Neural progenitor cell (in vitro differentiated cells): ENCODE measurements at regions not wholly inside any gene's neighbourhood (a gene's known extent, or its start where the extent isn't known, plus 50 kb on each side); places are given as distances from the start of the nearest gene placed in this dataset.

Experiments used
- DNase-seq: peaks from one replicate; pipeline ENCODE4 v3.0.0-alpha.2; 2016; ENCODE audit warnings: low spot score
- H2AFZ ChIP-seq: fragments of 200-600 bp; sonication (generic); replicated peaks from 2 replicates; pipeline ENCODE4 v1.6.1; 2016; ENCODE audit warnings: antibody characterized with exemption
- H3F3A ChIP-seq: fragments of 200-600 bp; sonication (generic); 2 replicates; pipeline ENCODE4 v1.6.1; 2016; ENCODE audit warnings: antibody characterized with exemption, low read depth
- H3K27ac ChIP-seq: fragments of 200-600 bp; sonication (generic); 2 replicates; pipeline ENCODE4 v1.5.1; 2016; ENCODE audit warnings: mild to moderate bottlenecking
- H3K27me3 ChIP-seq: fragments of 200-600 bp; sonication (generic); 2 replicates; pipeline ENCODE4 v1.6.1; 2016; ENCODE audit warnings: mild to moderate bottlenecking, moderate library complexity
- H3K36me3 ChIP-seq: fragments of 200-600 bp; sonication (generic); 2 replicates; pipeline ENCODE4 v1.5.1; 2016
- H3K4me1 ChIP-seq: fragments of 200-600 bp; sonication (generic); 2 replicates; pipeline ENCODE4 v1.6.1; 2016; ENCODE audit warnings: mixed run types
- H3K4me2 ChIP-seq: fragments of 200-600 bp; sonication (generic); 2 replicates; pipeline ENCODE4 v1.6.1; 2016
- H3K4me3 ChIP-seq: fragments of 200-600 bp; sonication (generic); 2 replicates; pipeline ENCODE4 v1.5.1; 2016
- H3K79me2 ChIP-seq: fragments of 200-600 bp; sonication (generic); 2 replicates; pipeline ENCODE4 v1.6.1; 2016; ENCODE audit warnings: low read depth
- H3K9ac ChIP-seq: fragments of 200-600 bp; sonication (generic); 2 replicates; pipeline ENCODE4 v1.6.1; 2016
- H3K9me3 ChIP-seq: fragments of 200-600 bp; sonication (generic); 2 replicates; pipeline ENCODE4 v1.5.1; 2016; ENCODE audit warnings: low read depth
- H4K20me1 ChIP-seq: fragments of 200-600 bp; sonication (generic); 2 replicates; pipeline ENCODE4 v1.6.1; 2016; ENCODE audit warnings: low read depth
- H3K27ac Mint-ChIP-seq: 3 replicates; pipeline ENCODE4 v1.8.0; 2021; ENCODE audit warnings: mixed read lengths
- H3K27me3 Mint-ChIP-seq: 2 replicates; pipeline ENCODE4 v1.8.0; 2022; ENCODE audit warnings: low read depth, mild to moderate bottlenecking, inconsistent platforms, moderate library complexity, mixed read lengths; ENCODE audit not compliant: insufficient read depth
- H3K36me3 Mint-ChIP-seq: 3 replicates; pipeline ENCODE4 v1.8.0; 2021; ENCODE audit warnings: mixed read lengths
- H3K4me1 Mint-ChIP-seq: 3 replicates; pipeline ENCODE4 v1.8.0; 2021; ENCODE audit warnings: mixed read lengths
- H3K4me3 Mint-ChIP-seq: 3 replicates; pipeline ENCODE4 v1.8.0; 2021; ENCODE audit warnings: mild to moderate bottlenecking, moderate library complexity, mixed read lengths
- H3K9me3 Mint-ChIP-seq: 3 replicates; pipeline ENCODE4 v1.8.0; 2020; ENCODE audit warnings: mixed read lengths
- EZH2 ChIP-seq: fragments of 200-600 bp; sonication (generic); IDR thresholded peaks from 2 replicates; pipeline ENCODE4 v1.6.1; 2017; ENCODE audit warnings: antibody characterized with exemption, mild to moderate bottlenecking, moderate library complexity
- EZH2phosphoT487 ChIP-seq: fragments of 200-600 bp; sonication (generic); IDR thresholded peaks from 2 replicates; pipeline ENCODE4 v1.6.1; 2017; ENCODE audit warnings: antibody characterized with exemption
- TF ChIP-seq, protein P1 (sequence below): fragments of 200-600 bp; sonication (generic); IDR thresholded peaks from 2 replicates; pipeline ENCODE4 v1.5.1; 2017; ENCODE audit warnings: antibody characterized with exemption, mild to moderate bottlenecking

DNA sequence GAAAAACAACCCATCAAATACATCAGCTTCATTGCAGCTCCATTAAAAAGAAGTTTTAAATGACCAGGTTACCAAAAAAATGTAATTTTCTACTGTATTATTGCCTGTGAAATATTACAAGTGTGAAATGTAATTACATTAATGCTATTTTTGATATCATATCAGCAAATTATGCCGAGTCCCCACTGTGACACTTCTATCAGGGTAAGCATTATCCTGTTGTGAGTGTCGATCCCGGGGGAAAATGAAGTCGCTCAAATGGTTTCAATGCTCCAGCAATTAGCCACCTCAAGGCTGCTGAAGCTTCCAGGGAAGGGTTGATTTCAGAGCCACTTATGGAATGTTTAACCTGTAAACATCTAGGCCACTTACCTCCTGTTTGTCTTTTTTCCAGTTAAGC, 70.4 kb downstream of the RCN1 start:
- Mint-ChIP-seq H3K27me3 (no peaks in the 10 kb centered on the region), H3K36me3 (no peaks in the 10 kb centered on the region), H3K9me3 (peaks cover 4% of the 10 kb centered on the region), H3K4me1 (no peaks in the 10 kb centered on the region), H3K4me3 (no peak overlapping the region), H3K27ac (no peak overlapping the region)
- no peaks in the 10 kb centered on the region for H4K20me1 ChIP-seq
- H3K4me3 ChIP-seq = no peak overlapping the region
- H3K27ac ChIP-seq = no peak overlapping the region
- no peaks in the 10 kb centered on the region for H3K79me2 ChIP-seq
- no peaks in the 10 kb centered on the region for H3K9me3 ChIP-seq
- no peak overlapping the region for H3K4me2 ChIP-seq
- DNase-seq = no peak
- no peaks in the 10 kb centered on the region for H3K27me3 ChIP-seq
- TF ChIP-seq EZH2 (no peak), EZH2phosphoT487 (no peak)
- TF ChIP-seq, protein P1, sequence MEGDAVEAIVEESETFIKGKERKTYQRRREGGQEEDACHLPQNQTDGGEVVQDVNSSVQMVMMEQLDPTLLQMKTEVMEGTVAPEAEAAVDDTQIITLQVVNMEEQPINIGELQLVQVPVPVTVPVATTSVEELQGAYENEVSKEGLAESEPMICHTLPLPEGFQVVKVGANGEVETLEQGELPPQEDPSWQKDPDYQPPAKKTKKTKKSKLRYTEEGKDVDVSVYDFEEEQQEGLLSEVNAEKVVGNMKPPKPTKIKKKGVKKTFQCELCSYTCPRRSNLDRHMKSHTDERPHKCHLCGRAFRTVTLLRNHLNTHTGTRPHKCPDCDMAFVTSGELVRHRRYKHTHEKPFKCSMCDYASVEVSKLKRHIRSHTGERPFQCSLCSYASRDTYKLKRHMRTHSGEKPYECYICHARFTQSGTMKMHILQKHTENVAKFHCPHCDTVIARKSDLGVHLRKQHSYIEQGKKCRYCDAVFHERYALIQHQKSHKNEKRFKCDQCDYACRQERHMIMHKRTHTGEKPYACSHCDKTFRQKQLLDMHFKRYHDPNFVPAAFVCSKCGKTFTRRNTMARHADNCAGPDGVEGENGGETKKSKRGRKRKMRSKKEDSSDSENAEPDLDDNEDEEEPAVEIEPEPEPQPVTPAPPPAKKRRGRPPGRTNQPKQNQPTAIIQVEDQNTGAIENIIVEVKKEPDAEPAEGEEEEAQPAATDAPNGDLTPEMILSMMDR = no peak
- H3K36me3 ChIP-seq = no peaks in the 10 kb centered on the region
- no peak overlapping the region for H2AFZ ChIP-seq
- no peaks in the 10 kb centered on the region for H3F3A ChIP-seq
- H3K4me1 ChIP-seq = no peaks in the 10 kb centered on the region
- no peak overlapping the region for H3K9ac ChIP-seq

- H3K27ac Mint-ChIP-seq = no peak overlapping the region
- H3K9ac ChIP-seq = no peak overlapping the region
- no peaks in the 10 kb centered on the region for H4K20me1 ChIP-seq
- DNase-seq = no peak
- no peaks in the 10 kb centered on the region for H3K27me3 ChIP-seq
- no peak overlapping the region for H3K4me3 Mint-ChIP-seq
- H3K9me3 ChIP-seq = no peaks in the 10 kb centered on the region
- H3F3A ChIP-seq = no peaks in the 10 kb centered on the region
- peaks cover 4% of the 10 kb centered on the region for H3K9me3 Mint-ChIP-seq
- peak overlapping the region; percentile 78 for H2AFZ ChIP-seq
- H3K27ac ChIP-seq = no peak overlapping the region
- H3K36me3 Mint-ChIP-seq = no peaks in the 10 kb centered on the region
- no peak overlapping the region for H3K4me3 ChIP-seq
- H3K79me2 ChIP-seq = no peaks in the 10 kb centered on the region
- H3K27me3 Mint-ChIP-seq = no peaks in the 10 kb centered on the region
- no peaks in the 10 kb centered on the region for H3K36me3 ChIP-seq
- no peak for TF ChIP-seq EZH2
- TF ChIP-seq, protein P1 = no peak
- TF ChIP-seq EZH2phosphoT487 = no peak
- no peaks in the 10 kb centered on the region for H3K4me1 Mint-ChIP-seq
- no peaks in the 10 kb centered on the region for H3K4me1 ChIP-seq
- no peak overlapping the region for H3K4me2 ChIP-seq
These were observed 71.5 kb downstream of the RCN1 start for GRCh38 chr11:32162351-32162750.

DNA sequence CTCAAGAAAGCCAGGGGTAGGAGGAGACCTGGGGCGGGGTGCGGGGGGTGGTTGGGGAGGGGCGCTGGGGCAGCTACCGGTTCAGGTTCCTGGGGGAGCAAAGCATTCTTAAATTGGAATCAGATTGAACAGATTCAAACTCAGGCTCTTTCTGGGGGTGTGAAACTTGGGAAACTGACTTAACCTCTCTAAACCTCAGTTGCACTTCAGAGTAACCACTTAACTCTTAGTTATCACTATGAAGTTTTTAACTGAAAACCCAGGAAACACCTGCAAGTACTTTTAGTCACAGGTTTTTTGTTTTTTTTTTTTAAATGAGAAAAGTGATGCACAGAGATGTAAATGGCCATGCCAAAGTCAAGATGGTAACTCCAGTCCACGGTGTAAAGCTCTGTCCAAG, 72.0 kb downstream of the RCN1 start:
- DNase-seq = no peak
- Mint-ChIP-seq H3K4me1 (no peaks in the 10 kb centered on the region), H3K36me3 (no peaks in the 10 kb centered on the region), H3K4me3 (no peak overlapping the region), H3K9me3 (no peaks in the 10 kb centered on the region), H3K27me3 (peaks cover 1% of the 10 kb centered on the region), H3K27ac (no peak overlapping the region)
- Histone ChIP-seq H3K9ac (no peak overlapping the region), H3K27ac (no peak overlapping the region), H3K79me2 (no peaks in the 10 kb centered on the region), H3K4me2 (no peak overlapping the region), H4K20me1 (no peaks in the 10 kb centered on the region), H3K36me3 (no peaks in the 10 kb centered on the region), H3K4me1 (no peaks in the 10 kb centered on the region), H3F3A (no peaks in the 10 kb centered on the region), H3K4me3 (no peak overlapping the region), H3K27me3 (no peaks in the 10 kb centered on the region), H3K9me3 (no peaks in the 10 kb centered on the region), H2AFZ (peak overlapping the region; percentile 78)
- TF ChIP-seq EZH2 = no peak
- TF ChIP-seq EZH2phosphoT487 = no peak
- TF ChIP-seq, protein P1 = no peak

DNA sequence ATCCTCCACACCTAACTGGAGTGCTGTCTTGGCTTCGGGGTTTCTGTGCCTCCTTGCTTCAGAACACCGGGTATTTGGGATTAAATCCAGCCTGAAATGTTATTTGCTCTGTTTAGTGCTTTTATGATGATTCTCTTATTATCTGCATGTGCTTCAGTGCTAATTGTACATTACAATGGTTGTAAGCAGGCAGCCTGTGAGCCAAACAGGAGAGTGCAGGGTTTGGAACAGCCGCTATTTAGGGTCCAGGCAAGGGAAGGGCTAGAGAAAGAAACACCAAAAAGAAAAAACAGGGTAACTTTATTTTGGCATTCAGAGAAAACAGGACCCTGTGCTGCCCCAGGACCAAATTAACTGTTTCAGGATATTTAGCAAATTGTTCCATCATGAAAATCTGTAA, 72.7 kb downstream of the RCN1 start:
- no peak overlapping the region for H3K9ac ChIP-seq
- no peaks in the 10 kb centered on the region for H4K20me1 ChIP-seq
- H3K9me3 ChIP-seq = no peaks in the 10 kb centered on the region
- no peak overlapping the region for H3K4me3 ChIP-seq
- H2AFZ ChIP-seq = no peak overlapping the region
- TF ChIP-seq EZH2 (no peak), EZH2phosphoT487 (no peak)
- TF ChIP-seq, protein P1 = no peak
- H3K4me2 ChIP-seq = no peak overlapping the region
- H3K27ac ChIP-seq = no peak overlapping the region
- H3K9me3 Mint-ChIP-seq = no peaks in the 10 kb centered on the region
- H3K79me2 ChIP-seq = no peaks in the 10 kb centered on the region
- H3F3A ChIP-seq = no peaks in the 10 kb centered on the region
- H3K36me3 Mint-ChIP-seq = no peaks in the 10 kb centered on the region
- no peak overlapping the region for H3K27ac Mint-ChIP-seq
- H3K27me3 ChIP-seq = no peaks in the 10 kb centered on the region
- no peaks in the 10 kb centered on the region for H3K4me1 ChIP-seq
- no peak for DNase-seq
- H3K4me3 Mint-ChIP-seq = no peak overlapping the region
- H3K36me3 ChIP-seq = no peaks in the 10 kb centered on the region
- H3K27me3 Mint-ChIP-seq = peaks cover 5% of the 10 kb centered on the region
- H3K4me1 Mint-ChIP-seq = no peaks in the 10 kb centered on the region
